WTC11 (cell line): ENCODE measurements at regions not wholly inside any gene's neighbourhood (a gene's known extent, or its start where the extent isn't known, plus 50 kb on each side); places are given as distances from the start of the nearest gene placed in this dataset.

ENCODE experiments used
- ATF3 ChIP-seq: sonication (generic); formaldehyde crosslinking; conservative IDR thresholded peaks from 2 replicates; pipeline ENCODE4 v1.8.1; 2022; ENCODE audit warnings: mild to moderate bottlenecking, missing genetic modification reagents
- CREM ChIP-seq: sonication (generic); formaldehyde crosslinking; IDR thresholded peaks from 2 replicates; pipeline ENCODE4 v1.8.1; 2022; ENCODE audit warnings: mild to moderate bottlenecking, missing genetic modification reagents, moderate library complexity
- CTCF ChIP-seq: fragments of 200-600 bp; IDR thresholded peaks from 2 replicates; pipeline ENCODE4 v1.8.0; 2022; ENCODE audit warnings: antibody characterized with exemption
- HMGXB4 ChIP-seq: sonication (generic); formaldehyde crosslinking; IDR thresholded peaks from 2 replicates; pipeline ENCODE4 v1.8.1; 2023; ENCODE audit warnings: mild to moderate bottlenecking, moderate library complexity, missing genetic modification reagents
- JUN ChIP-seq: sonication (generic); formaldehyde crosslinking; IDR thresholded peaks from 2 replicates; pipeline ENCODE4 v1.8.0; 2023; ENCODE audit warnings: mild to moderate bottlenecking, missing genetic modification reagents
- NR3C1 ChIP-seq: sonication (generic); formaldehyde crosslinking; conservative IDR thresholded peaks from 2 replicates; pipeline ENCODE4 v1.8.1; 2023; ENCODE audit warnings: low read depth, mild to moderate bottlenecking, missing genetic modification reagents
- SP1 ChIP-seq: sonication (generic); formaldehyde crosslinking; conservative IDR thresholded peaks from 2 replicates; pipeline ENCODE4 v1.8.1; 2022; ENCODE audit warnings: missing genetic modification reagents
- USF1 ChIP-seq: sonication (generic); formaldehyde crosslinking; IDR thresholded peaks from 2 replicates; pipeline ENCODE4 v1.8.0; 2022; ENCODE audit warnings: mild to moderate bottlenecking, missing genetic modification reagents
- ZBTB43 ChIP-seq: sonication (generic); formaldehyde crosslinking; IDR thresholded peaks from 2 replicates; pipeline ENCODE4 v1.8.1; 2023; ENCODE audit warnings: mild to moderate bottlenecking, missing genetic modification reagents
- ZNF138 ChIP-seq: sonication (generic); formaldehyde crosslinking; conservative IDR thresholded peaks from 2 replicates; pipeline ENCODE4 v1.8.1; 2022; ENCODE audit warnings: mild to moderate bottlenecking, moderate library complexity, missing genetic modification reagents
- ZNF532 ChIP-seq: fragments of 250-450 bp; sonication (Bioruptor Pico); IDR thresholded peaks from 2 replicates; pipeline ENCODE4 v1.9.0; 2021; ENCODE audit warnings: mild to moderate bottlenecking, borderline replicate concordance
- ZSCAN18 ChIP-seq: fragments of 250-450 bp; sonication (Bioruptor Pico); IDR thresholded peaks from 2 replicates; pipeline ENCODE4 v2.1.2; 2022; ENCODE audit warnings: mild to moderate bottlenecking, moderate library complexity
- TF ChIP-seq, protein P1 (sequence below): sonication (generic); formaldehyde crosslinking; IDR thresholded peaks from 2 replicates; pipeline ENCODE4 v1.8.1; 2022; ENCODE audit warnings: mild to moderate bottlenecking, missing genetic modification reagents, moderate library complexity, borderline replicate concordance

GRCh38 chr6:92586236-92586977, 833.0 kb downstream of the EPHA7 start:
- no peak for TF ChIP-seq CTCF
- no peak for TF ChIP-seq ZNF532 (CRISPR knock-in tag)
- no peak for TF ChIP-seq ZNF138 (CRISPR knock-in tag)
- TF ChIP-seq, protein P1, sequence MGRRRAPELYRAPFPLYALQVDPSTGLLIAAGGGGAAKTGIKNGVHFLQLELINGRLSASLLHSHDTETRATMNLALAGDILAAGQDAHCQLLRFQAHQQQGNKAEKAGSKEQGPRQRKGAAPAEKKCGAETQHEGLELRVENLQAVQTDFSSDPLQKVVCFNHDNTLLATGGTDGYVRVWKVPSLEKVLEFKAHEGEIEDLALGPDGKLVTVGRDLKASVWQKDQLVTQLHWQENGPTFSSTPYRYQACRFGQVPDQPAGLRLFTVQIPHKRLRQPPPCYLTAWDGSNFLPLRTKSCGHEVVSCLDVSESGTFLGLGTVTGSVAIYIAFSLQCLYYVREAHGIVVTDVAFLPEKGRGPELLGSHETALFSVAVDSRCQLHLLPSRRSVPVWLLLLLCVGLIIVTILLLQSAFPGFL (CRISPR knock-in tag): no peak
- no peak for TF ChIP-seq ATF3 (CRISPR knock-in tag)
- no peak for TF ChIP-seq JUN (CRISPR knock-in tag)
- TF ChIP-seq NR3C1 (CRISPR knock-in tag): no peak
- TF ChIP-seq ZBTB43 (CRISPR knock-in tag): no peak
- TF ChIP-seq SP1 (CRISPR knock-in tag): no peak
- TF ChIP-seq HMGXB4: no peak
- no peak for TF ChIP-seq ZSCAN18
- TF ChIP-seq CREM (CRISPR knock-in tag): no peak
- no peak for TF ChIP-seq USF1 (CRISPR knock-in tag)
